HepG2 (cell line): ENCODE measurements at regions not wholly inside any gene's neighbourhood (a gene's known extent, or its start where the extent isn't known, plus 50 kb on each side); places are given as distances from the start of the nearest gene placed in this dataset.

Experiments used
- ATAC-seq: fragments of 200-7000 bp; cut with Tn5 transposase; 3 replicates; pipeline ENCODE4 v1.9.1; 2020; ENCODE audit warnings: mild to moderate bottlenecking, moderate library complexity
- BruUV-seq: library from RNA; stranded (reverse); fragments of 400-500 nt; replicated peaks from 2 replicates; lab custom pipeline; 2021; lab: Mats Ljungman, UMichigan
- CTCF ChIA-PET: fragments of 300-600 bp; formaldehyde crosslinking; extraction: SDS; loops from one replicate; lab custom pipeline; 2021; ENCODE audit warnings: low total read pairs, inconsistent platforms, low intra/inter-chr PET ratio; lab: Yijun Ruan, JAX
- POLR2A ChIA-PET: fragments of 350-600 bp; sonication (Branson Sonifier 250); formaldehyde crosslinking; loops from one replicate; lab custom pipeline; 2020; ENCODE audit warnings: antibody characterized with exemption, inconsistent platforms; lab: Yijun Ruan, JAX
- DNase-seq: peaks from one replicate; pipeline ENCODE4 v3.0.0-alpha.2; 2015; ENCODE audit warnings: low spot score
- FAIRE-seq: peaks from 3 replicates; lab custom pipeline; 2011; peaks lifted over from hg19 to GRCh38; lab: Jason Lieb, UNC
- H2AFZ ChIP-seq: one replicate; pipeline ENCODE4 v1.6.1; 2011; ENCODE audit warnings: low read length, inconsistent platforms
- H3K27ac ChIP-seq: fragments of 300-600 bp; 3 replicates; pipeline ENCODE4 v1.8.0; 2011; ENCODE audit warnings: mixed run types, mild to moderate bottlenecking, mixed read lengths, low read length, inconsistent platforms; ENCODE audit not compliant: insufficient read depth; ENCODE audit errors: extremely low read length
- H3K27me3 ChIP-seq, 2 experiments: fragments of 200-600 bp in 1 of 2; 2 replicates in 1 of 2; 3 replicates in 1 of 2; pipeline versions ENCODE4 v1.6.0 to v1.8.0; 2011; ENCODE audit warnings: low read length in 2 of 2, mild to moderate bottlenecking in 2 of 2, moderate library complexity in 2 of 2, inconsistent platforms in 1 of 2; ENCODE audit not compliant: insufficient read depth in 2 of 2, control insufficient read depth in 1 of 2
- H3K36me3 ChIP-seq, 2 experiments: fragments of 200-600 bp in 1 of 2; replicated peaks in 1 of 2; 2 replicates in 1 of 2; 3 replicates in 1 of 2; pipeline versions ENCODE4 v1.5.1 to v1.8.0; 2011; ENCODE audit warnings: low read length in 2 of 2, inconsistent platforms in 1 of 2; ENCODE audit not compliant: insufficient read depth in 2 of 2, control insufficient read depth in 1 of 2
- H3K4me1 ChIP-seq: 2 replicates; pipeline ENCODE4 v1.5.1; 2012; ENCODE audit warnings: low read length, inconsistent platforms; ENCODE audit not compliant: insufficient read depth
- H3K4me2 ChIP-seq: 2 replicates; pipeline ENCODE4 v1.6.0; 2011; ENCODE audit warnings: low read depth, low read length, inconsistent platforms
- H3K4me3 ChIP-seq, 3 experiments: fragments of 200-600 bp in 1 of 3; sonication (generic), shearing (Covaris generic) in 1 of 3; replicated peaks in 1 of 3; 2 replicates each; pipeline ENCODE4 v1.5.1; 2011 to 2016; ENCODE audit warnings: low read length in 3 of 3, inconsistent platforms in 2 of 3, low read depth in 2 of 3, mild to moderate bottlenecking in 2 of 3, control low read depth in 1 of 3, mixed read lengths in 1 of 3; ENCODE audit not compliant: insufficient read depth in 1 of 3
- H3K79me2 ChIP-seq: one replicate; pipeline ENCODE4 v1.6.1; 2011; ENCODE audit warnings: low read length, inconsistent platforms; ENCODE audit not compliant: insufficient read depth
- H3K9ac ChIP-seq: 2 replicates; pipeline ENCODE4 v1.6.0; 2011; ENCODE audit warnings: mild to moderate bottlenecking, low read depth, low read length, inconsistent platforms; ENCODE audit not compliant: insufficient read depth
- H3K9me3 ChIP-seq: 2 replicates; pipeline ENCODE4 v1.5.1; 2012; ENCODE audit warnings: mild to moderate bottlenecking, low read length
- H4K20me1 ChIP-seq: 2 replicates; pipeline ENCODE4 v1.6.0; 2011; ENCODE audit warnings: inconsistent platforms, mild to moderate bottlenecking, low read length, moderate library complexity; ENCODE audit not compliant: insufficient read depth
- NFE2L1 ChIP-seq: sonication (generic); formaldehyde crosslinking; IDR thresholded peaks from 2 replicates; pipeline ENCODE4 v1.4.0; 2020; ENCODE audit warnings: missing genetic modification reagents, mild to moderate bottlenecking, borderline replicate concordance
- PCBP2 ChIP-seq: fragments of 200-400 bp; formaldehyde crosslinking; optimal IDR thresholded peaks from 2 replicates; pipeline ENCODE3; 2018; ENCODE audit warnings: low read length, low read depth; ENCODE audit not compliant: poor library complexity, severe bottlenecking
- PHF8 ChIP-seq: sonication (generic); formaldehyde crosslinking; IDR thresholded peaks from 2 replicates; pipeline ENCODE4 v1.5.0; 2020; ENCODE audit warnings: missing genetic modification reagents
- ZC3H4 ChIP-seq: sonication (generic); formaldehyde crosslinking; IDR thresholded peaks from 2 replicates; pipeline ENCODE4 v1.4.0; 2020; ENCODE audit warnings: missing genetic modification reagents, borderline replicate concordance
- ZFP36 ChIP-seq: fragments of 150-350 bp; IDR thresholded peaks from 2 replicates; pipeline ENCODE4 v1.6.1; 2018; ENCODE audit warnings: borderline replicate concordance, low read length, low read depth; ENCODE audit not compliant: partially characterized antibody
- ZNF354B ChIP-seq: sonication (generic); formaldehyde crosslinking; IDR thresholded peaks from 2 replicates; pipeline ENCODE4 v1.8.0; 2022; ENCODE audit warnings: mild to moderate bottlenecking, missing genetic modification reagents
- ZNF7 ChIP-seq: IDR thresholded peaks from 2 replicates; pipeline ENCODE4 v1.6.1; 2016; ENCODE audit warnings: missing biosample characterization, missing genetic modification reagents
- WGBS: methylation state at CpG from one replicate; pipeline ENCODE4 v1.1.6; 2017; ENCODE audit warnings: low lambda C conversion rate; 5-methylcytosine and 5-hydroxymethylcytosine counted together
- in situ Hi-C: cut with HindIII; loops from 2 replicates; pipeline ENCODE4 v1.10.0; 2017; ENCODE audit warnings: low pct_unique_long_range_greater_than_20kb; ENCODE audit not compliant: extremely low pct_ligation_motif_present
- intact Hi-C: fragments of 100-400 bp; cut with micrococcal nuclease; formaldehyde crosslinking; loops from one replicate; pipeline ENCODE4 v1.10.0; 2022; ENCODE audit not compliant: unreplicated experiment
- TF ChIP-seq, protein P1 (sequence below): sonication (generic); formaldehyde crosslinking; IDR thresholded peaks from 2 replicates; pipeline ENCODE4 v1.4.0; 2020; ENCODE audit warnings: mild to moderate bottlenecking, missing genetic modification reagents
- TF ChIP-seq, protein P2 (sequence below): sonication (generic); formaldehyde crosslinking; IDR thresholded peaks from 2 replicates; pipeline ENCODE4 v1.5.0; 2020; ENCODE audit warnings: missing genetic modification reagents, mild to moderate bottlenecking, borderline replicate concordance
- TF ChIP-seq, protein P3 (sequence below): sonication (generic); formaldehyde crosslinking; IDR thresholded peaks from 2 replicates; pipeline ENCODE4 v1.5.0; 2020; ENCODE audit warnings: missing genetic modification reagents

DNA sequence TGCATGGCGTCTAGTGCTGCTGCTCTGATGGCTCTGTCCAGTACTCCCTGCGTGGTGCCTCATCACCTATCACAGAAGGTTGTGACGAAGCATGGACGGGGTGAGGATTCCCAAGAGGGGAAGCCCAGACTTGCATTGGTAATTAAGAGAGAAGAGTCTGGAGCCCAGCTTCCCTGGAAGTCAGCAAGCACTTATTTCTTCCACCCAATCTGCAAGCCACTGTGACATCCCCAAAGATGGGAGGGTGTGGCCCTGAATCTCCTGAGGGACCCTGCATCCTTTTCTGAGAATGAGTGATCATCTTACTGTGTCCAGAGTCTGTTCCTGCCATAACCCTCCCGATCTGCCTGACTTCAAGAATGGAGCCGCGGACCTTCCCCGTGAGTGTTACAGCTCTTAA is 166.7 kb downstream of the PTPN20 start:
- Histone ChIP-seq H3K4me3 (no peak overlapping the region), H3K79me2 (no peaks in the 10 kb centered on the region), H3K4me2 (no peak overlapping the region), H4K20me1 (no peaks in the 10 kb centered on the region), H3K27me3 (peaks cover 1 to 37% of the 10 kb centered on the region in 2 experiments; a peak in 3 of 5 replicates), H3K36me3 (no peaks in the 10 kb centered on the region), H2AFZ (no peak overlapping the region), H3K4me1 (no peaks in the 10 kb centered on the region), H3K9ac (no peak overlapping the region), H3K27ac (no peak overlapping the region), H3K9me3 (no peaks in the 10 kb centered on the region)
- ATAC-seq, result no peak
- 61% methylated on average over 5 of the region's 8 CpGs for WGBS
- POLR2A ChIA-PET, result no interaction called here
- in situ Hi-C loops, result no loop called here
- FAIRE-seq, result no peak
- no peak for DNase-seq
- intact Hi-C loops, result no loop called here
- CTCF ChIA-PET, result no interaction called here
- BruUV-seq, result no TSS peak
- TF ChIP-seq ZNF7 (CRISPR knock-in tag) (no peak), ZFP36 (no peak), PCBP2 (no peak), PHF8 (no peak), ZC3H4 (CRISPR knock-in tag) (no peak), ZNF354B (CRISPR knock-in tag) (no peak), NFE2L1 (no peak)
- TF ChIP-seq, protein P1, sequence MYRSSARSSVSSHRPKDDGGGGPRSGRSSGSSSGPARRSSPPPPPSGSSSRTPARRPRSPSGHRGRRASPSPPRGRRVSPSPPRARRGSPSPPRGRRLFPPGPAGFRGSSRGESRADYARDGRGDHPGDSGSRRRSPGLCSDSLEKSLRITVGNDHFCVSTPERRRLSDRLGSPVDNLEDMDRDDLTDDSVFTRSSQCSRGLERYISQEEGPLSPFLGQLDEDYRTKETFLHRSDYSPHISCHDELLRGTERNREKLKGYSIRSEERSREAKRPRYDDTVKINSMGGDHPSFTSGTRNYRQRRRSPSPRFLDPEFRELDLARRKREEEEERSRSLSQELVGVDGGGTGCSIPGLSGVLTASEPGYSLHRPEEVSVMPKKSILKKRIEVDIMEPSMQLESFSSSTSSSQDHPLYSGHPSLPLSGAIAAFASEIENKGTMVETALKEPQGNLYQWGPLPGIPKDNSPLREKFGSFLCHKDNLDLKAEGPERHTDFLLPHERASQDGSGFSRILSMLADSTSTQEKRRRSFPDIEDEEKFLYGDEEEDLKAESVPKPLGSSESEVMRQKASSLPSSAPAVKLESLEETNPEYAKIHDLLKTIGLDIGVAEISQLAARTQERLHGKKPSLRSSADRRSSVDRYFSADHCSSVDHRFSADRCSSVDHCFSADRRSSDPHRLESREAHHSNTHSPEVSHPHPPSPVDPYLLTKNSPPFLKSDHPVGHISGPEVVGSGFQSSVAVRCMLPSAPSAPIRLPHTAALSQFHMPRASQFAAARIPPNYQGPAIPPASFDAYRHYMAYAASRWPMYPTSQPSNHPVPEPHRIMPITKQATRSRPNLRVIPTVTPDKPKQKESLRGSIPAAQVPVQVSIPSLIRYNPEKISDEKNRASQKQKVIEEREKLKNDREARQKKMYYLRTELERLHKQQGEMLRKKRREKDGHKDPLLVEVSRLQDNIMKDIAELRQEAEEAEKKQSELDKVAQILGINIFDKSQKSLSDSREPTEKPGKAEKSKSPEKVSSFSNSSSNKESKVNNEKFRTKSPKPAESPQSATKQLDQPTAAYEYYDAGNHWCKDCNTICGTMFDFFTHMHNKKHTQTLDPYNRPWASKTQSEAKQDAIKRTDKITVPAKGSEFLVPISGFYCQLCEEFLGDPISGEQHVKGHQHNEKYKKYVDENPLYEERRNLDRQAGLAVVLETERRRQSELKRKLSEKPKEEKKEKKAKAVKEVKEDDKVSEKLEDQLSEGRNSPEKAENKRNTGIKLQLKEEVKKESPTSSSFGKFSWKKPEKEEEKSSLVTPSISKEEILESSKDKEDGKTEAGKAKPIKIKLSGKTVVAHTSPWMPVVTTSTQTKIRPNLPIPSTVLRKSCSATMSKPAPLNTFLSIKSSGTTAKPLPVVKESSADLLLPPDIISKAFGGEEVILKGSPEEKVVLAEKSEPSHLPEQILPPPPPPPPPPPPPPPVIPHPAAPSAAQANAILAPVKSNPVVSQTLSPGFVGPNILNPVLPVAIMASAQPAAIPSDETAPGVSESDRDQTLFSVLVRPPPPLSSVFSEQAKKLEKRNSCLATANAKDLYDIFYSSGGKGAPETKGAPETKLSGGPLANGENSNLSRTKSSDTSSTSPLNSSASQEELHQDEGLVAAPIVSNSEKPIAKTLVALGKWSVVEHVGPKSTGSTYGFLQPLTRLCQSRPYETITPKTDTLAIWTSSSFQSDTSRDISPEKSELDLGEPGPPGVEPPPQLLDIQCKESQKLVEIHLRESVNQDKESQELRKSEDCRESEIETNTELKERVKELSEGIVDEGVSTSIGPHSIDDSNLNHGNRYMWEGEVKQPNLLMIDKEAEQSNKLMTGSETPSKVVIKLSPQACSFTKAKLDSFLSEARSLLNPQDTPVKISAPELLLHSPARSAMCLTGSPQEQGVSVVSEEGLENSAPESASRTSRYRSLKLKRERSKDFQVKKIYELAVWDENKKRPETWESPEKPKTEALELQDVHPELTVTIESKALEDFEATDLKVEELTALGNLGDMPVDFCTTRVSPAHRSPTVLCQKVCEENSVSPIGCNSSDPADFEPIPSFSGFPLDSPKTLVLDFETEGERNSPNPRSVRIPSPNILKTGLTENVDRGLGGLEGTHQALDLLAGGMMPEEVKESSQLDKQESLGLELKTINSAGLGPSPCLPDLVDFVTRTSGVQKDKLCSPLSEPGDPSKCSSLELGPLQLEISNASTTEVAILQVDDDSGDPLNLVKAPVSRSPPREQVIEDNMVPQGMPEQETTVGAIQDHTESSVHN, result no peak
- TF ChIP-seq, protein P2, sequence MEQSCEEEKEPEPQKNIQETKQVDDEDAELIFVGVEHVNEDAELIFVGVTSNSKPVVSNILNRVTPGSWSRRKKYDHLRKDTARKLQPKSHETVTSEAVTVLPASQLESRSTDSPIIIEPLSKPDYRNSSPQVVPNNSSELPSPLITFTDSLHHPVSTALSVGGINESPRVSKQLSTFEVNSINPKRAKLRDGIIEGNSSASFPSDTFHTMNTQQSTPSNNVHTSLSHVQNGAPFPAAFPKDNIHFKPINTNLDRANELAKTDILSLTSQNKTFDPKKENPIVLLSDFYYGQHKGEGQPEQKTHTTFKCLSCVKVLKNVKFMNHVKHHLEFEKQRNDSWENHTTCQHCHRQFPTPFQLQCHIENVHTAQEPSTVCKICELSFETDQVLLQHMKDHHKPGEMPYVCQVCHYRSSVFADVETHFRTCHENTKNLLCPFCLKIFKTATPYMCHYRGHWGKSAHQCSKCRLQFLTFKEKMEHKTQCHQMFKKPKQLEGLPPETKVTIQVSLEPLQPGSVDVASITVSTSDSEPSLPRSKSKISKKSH (CRISPR knock-in tag), result no peak
- TF ChIP-seq, protein P3, sequence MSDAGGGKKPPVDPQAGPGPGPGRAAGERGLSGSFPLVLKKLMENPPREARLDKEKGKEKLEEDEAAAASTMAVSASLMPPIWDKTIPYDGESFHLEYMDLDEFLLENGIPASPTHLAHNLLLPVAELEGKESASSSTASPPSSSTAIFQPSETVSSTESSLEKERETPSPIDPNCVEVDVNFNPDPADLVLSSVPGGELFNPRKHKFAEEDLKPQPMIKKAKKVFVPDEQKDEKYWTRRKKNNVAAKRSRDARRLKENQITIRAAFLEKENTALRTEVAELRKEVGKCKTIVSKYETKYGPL (CRISPR knock-in tag), result no peak
